ENCODE measurements at regions not wholly inside any gene's neighbourhood (a gene's known extent, or its start where the extent isn't known, plus 50 kb on each side); places are given as distances from the start of the nearest gene placed in this dataset.

DNA sequence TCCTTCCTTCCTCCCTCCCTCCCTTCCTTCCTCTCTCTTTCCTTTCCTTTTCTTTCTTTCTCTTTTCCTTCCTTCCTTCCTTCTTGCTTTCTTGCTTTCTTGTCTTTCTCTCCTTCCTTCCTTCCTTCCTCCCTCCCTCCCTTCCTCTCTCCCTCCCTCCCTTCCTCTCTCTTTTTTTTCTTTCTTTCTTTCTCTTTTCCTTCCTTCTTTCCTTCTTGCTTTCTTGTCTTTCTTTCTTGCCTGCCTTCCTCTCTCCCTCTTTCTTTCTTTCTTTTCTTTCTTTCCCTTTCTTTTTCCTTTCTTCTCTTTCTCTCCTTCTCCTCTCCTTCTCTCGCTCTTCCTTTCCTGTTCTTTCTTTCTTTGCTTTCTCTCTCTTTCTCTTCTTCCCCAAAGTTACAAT lies 728.4 kb upstream of the ADAMTS5 start:
- Mint-ChIP-seq H3K27ac (no peak overlapping the region), H3K4me3 (no peak overlapping the region), H3K36me3 (no peaks in the 10 kb centered on the region), H3K27me3 (no peaks in the 10 kb centered on the region), H3K4me1 (no peaks in the 10 kb centered on the region), H3K9me3 (no peaks in the 10 kb centered on the region)
- no peak for ATAC-seq (ENCODE audit: low read depth)
- DNase-seq: no peak
- POLR2A ChIA-PET: no interaction called here

DNA sequence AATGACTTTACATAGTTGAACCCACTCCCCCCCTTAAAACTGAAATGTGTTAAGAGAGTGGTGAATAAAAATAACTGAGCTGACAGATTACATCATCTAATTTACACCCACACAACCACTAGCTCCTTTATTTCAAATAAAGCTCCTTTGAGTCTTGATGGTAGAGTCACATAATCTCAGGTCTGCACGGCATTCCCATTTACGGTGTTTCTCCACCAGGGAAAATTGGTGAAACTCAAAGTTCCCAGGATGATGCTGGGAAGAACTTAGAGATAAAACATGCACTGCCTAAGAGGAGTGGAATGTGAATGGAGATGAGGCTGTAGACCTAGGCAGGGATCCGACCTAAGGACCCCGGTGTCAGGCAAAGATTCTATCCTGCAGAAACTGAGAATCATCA lies 727.8 kb upstream of the ADAMTS5 start:
- H3K36me3 Mint-ChIP-seq: no peaks in the 10 kb centered on the region
- no peaks in the 10 kb centered on the region for H3K9me3 Mint-ChIP-seq
- DNase-seq: no peak
- no peaks in the 10 kb centered on the region for H3K27me3 Mint-ChIP-seq
- H3K4me1 Mint-ChIP-seq: no peaks in the 10 kb centered on the region
- H3K4me3 Mint-ChIP-seq: no peak overlapping the region
- POLR2A ChIA-PET: no interaction called here
- H3K27ac Mint-ChIP-seq: no peak overlapping the region
- no peak for ATAC-seq (ENCODE audit: low read depth)

DNA sequence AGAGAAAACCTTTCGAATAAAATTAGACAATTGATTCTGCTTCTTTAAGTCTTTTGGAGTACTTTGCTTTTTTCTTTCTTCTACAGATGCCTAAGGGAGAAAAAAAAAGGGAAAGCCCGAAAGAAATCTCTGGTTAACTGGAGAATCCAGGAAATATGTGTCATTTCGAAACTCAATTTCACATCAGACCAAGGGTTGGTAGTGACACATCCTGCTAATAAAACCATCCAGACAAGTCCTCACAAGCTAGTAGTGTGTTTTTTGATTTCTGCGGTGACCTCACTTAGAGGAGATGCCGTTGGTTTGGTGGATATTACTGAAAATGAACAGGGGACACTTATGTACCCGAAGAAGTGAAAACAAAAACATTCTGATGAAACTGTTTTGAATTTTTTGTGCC lies 726.5 kb upstream of the ADAMTS5 start:
- no peaks in the 10 kb centered on the region for H3K36me3 Mint-ChIP-seq
- no peaks in the 10 kb centered on the region for H3K27me3 Mint-ChIP-seq
- no peak overlapping the region for H3K27ac Mint-ChIP-seq
- H3K9me3 Mint-ChIP-seq: no peaks in the 10 kb centered on the region
- ATAC-seq (ENCODE audit: low read depth): no peak
- no peaks in the 10 kb centered on the region for H3K4me1 Mint-ChIP-seq
- no peak for DNase-seq
- POLR2A ChIA-PET: no interaction called here
- H3K4me3 Mint-ChIP-seq: no peak overlapping the region

DNA sequence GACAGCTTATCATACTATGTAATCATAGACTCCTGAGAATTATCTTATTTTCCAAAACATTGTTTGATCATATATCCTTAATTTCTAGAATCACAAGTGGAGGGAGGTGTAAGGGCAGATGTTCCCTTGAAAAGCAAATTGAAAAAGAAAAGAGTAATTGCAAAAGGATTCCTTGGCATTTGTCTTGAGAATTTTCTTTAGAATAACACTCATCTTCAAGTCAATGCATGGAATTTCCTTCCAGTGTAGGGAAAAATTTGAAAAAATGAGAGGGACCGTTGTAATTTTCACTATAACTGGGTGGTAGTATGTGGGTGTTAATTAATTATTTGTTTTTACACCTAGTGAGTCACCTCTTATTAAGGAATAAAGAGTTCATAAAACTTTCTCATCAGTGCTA lies 724.6 kb upstream of the ADAMTS5 start:
- POLR2A ChIA-PET: no interaction called here
- ATAC-seq (ENCODE audit: low read depth) (no peak), DNase-seq (no peak)
- no peaks in the 10 kb centered on the region for H3K27me3 Mint-ChIP-seq
- H3K4me3 Mint-ChIP-seq: no peak overlapping the region
- H3K27ac Mint-ChIP-seq: no peak overlapping the region
- no peaks in the 10 kb centered on the region for H3K9me3 Mint-ChIP-seq
- no peaks in the 10 kb centered on the region for H3K4me1 Mint-ChIP-seq
- H3K36me3 Mint-ChIP-seq: no peaks in the 10 kb centered on the region

GRCh38 chr21:27691006-27691405 lies 724.1 kb upstream of the ADAMTS5 start:
- DNase-seq (no peak), ATAC-seq (ENCODE audit: low read depth) (no peak)
- H3K27me3 Mint-ChIP-seq: no peaks in the 10 kb centered on the region
- H3K36me3 Mint-ChIP-seq: no peaks in the 10 kb centered on the region
- H3K9me3 Mint-ChIP-seq: no peaks in the 10 kb centered on the region
- no peaks in the 10 kb centered on the region for H3K4me1 Mint-ChIP-seq
- POLR2A ChIA-PET: no interaction called here
- no peak overlapping the region for H3K27ac Mint-ChIP-seq
- H3K4me3 Mint-ChIP-seq: no peak overlapping the region

DNA sequence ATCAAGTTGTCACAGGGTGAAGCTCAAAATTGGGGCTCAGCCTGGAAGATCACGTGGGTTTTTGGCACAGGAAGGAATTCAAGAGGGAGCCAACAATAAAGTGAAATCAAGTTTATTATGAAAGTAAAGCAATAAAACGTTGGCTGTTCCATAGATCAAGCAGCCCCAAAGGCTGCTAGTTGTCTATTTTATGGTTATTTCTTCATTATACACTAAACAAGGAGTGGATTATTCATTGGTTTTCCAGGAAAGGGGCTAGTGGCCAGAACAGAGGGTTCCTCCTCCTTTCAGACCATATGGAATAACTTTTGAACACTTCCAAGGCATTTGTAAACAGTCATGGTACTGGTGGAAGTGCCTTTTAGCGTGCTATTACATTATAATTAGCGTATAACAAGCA lies 723.5 kb upstream of the ADAMTS5 start:
- no peak for ATAC-seq (ENCODE audit: low read depth)
- no peak for DNase-seq
- no peaks in the 10 kb centered on the region for H3K36me3 Mint-ChIP-seq
- no peaks in the 10 kb centered on the region for H3K9me3 Mint-ChIP-seq
- no peak overlapping the region for H3K4me3 Mint-ChIP-seq
- H3K4me1 Mint-ChIP-seq: no peaks in the 10 kb centered on the region
- H3K27me3 Mint-ChIP-seq: no peaks in the 10 kb centered on the region
- POLR2A ChIA-PET: no interaction called here
- no peak overlapping the region for H3K27ac Mint-ChIP-seq

DNA sequence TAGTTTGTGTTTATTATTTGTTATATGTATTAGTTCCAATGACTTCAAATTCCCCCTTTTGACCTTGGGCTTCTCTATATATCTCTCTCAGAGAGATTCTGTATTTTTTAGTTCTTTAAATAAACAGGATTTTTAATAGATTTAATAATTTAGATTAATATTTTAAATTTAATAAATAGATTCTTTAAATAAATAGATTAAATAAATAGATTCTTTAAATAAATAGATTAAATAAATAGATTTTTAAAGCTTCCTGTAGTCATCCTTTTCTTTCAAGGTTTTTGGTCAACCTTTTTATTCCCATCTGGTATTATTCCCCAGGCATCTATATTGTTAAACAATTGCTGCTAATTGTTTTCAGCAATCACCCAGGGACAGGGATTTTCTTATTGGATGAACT lies 721.9 kb upstream of the ADAMTS5 start:
- no peaks in the 10 kb centered on the region for H3K36me3 Mint-ChIP-seq
- POLR2A ChIA-PET: no interaction called here
- no peaks in the 10 kb centered on the region for H3K4me1 Mint-ChIP-seq
- no peak overlapping the region for H3K27ac Mint-ChIP-seq
- ATAC-seq (ENCODE audit: low read depth): no peak
- no peak for DNase-seq
- H3K9me3 Mint-ChIP-seq: no peaks in the 10 kb centered on the region
- H3K4me3 Mint-ChIP-seq: no peak overlapping the region
- no peaks in the 10 kb centered on the region for H3K27me3 Mint-ChIP-seq

DNA sequence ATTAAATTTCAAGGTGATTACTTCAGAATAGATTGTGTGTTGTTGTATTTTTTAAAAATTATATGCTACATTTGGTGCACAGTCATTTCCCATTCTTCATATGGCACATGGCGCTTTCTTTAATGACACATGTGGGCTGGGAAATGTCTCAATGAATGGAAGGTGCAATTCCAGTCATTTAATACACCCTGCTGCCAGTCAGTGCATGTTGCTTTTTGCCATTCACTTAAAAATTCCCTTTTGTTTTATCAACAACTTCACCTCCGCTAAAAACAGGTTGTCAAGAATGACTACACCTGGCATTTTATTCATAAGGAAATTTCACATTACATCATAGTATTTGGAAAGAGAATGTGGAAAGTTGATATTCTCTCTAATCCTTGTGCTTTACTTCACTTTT lies 716.4 kb upstream of the ADAMTS5 start:
- Mint-ChIP-seq H3K27me3 (no peaks in the 10 kb centered on the region), H3K4me3 (no peak overlapping the region), H3K36me3 (no peaks in the 10 kb centered on the region), H3K27ac (no peak overlapping the region), H3K9me3 (no peaks in the 10 kb centered on the region), H3K4me1 (no peaks in the 10 kb centered on the region)
- DNase-seq: no peak
- POLR2A ChIA-PET: no interaction called here
- no peak for ATAC-seq (ENCODE audit: low read depth)

- no peak for ATAC-seq (ENCODE audit: low read depth)
- no peak overlapping the region for H3K4me3 Mint-ChIP-seq
These were observed 715.0 kb upstream of the ADAMTS5 start for GRCh38 chr21:27681841-27682240.

DNA sequence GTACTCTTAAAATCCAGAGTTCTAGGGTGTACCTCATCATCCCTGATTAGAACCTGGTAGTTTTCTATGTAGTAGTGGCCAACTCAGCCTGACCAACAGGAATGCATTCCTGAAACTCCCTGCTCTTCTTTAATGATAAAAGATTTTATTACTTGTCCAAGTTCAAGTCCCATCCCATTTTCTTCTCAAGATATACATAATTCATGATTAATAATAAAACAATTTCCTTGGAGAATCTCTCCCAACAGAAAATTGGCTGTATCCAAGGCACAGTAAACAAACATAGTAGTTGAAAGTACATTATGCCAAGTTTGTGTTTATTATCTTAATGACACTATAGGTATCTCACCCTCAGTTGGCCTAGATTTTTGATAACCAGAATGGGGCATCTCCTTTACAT lies 714.1 kb upstream of the ADAMTS5 start:
- no peak for DNase-seq
- no peaks in the 10 kb centered on the region for H3K9me3 Mint-ChIP-seq
- no peak overlapping the region for H3K27ac Mint-ChIP-seq
- no peak for ATAC-seq (ENCODE audit: low read depth)
- H3K36me3 Mint-ChIP-seq: no peaks in the 10 kb centered on the region
- POLR2A ChIA-PET: no interaction called here
- H3K27me3 Mint-ChIP-seq: no peaks in the 10 kb centered on the region
- H3K4me3 Mint-ChIP-seq: no peak overlapping the region
- H3K4me1 Mint-ChIP-seq: no peaks in the 10 kb centered on the region

More at GRCh38 chr21:27681841-27682240, 715.0 kb upstream of the ADAMTS5 start:
- no peak for DNase-seq
- H3K9me3 Mint-ChIP-seq: no peaks in the 10 kb centered on the region
- H3K36me3 Mint-ChIP-seq: no peaks in the 10 kb centered on the region
- no peak overlapping the region for H3K27ac Mint-ChIP-seq
- no peaks in the 10 kb centered on the region for H3K27me3 Mint-ChIP-seq
- POLR2A ChIA-PET: no interaction called here
- H3K4me1 Mint-ChIP-seq: no peaks in the 10 kb centered on the region

DNA sequence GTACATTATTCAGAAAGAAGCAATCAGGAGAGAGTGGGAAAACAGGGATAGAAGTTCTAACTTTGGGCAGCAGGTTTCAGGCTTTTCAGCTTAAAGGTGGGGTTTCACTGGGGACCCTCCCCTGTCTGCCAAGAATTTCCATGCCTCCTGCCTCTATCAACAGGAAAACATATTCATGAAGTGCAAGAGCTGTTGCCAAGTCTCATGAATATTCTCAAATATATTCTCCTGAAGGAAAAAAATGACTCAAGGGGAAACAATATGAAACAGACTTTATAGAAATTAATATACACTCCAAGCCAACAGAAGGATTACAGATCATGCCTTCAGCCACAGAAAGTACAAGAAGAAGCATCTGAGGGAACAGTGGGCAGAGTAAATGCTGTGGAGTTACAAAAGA lies 713.3 kb upstream of the ADAMTS5 start:
- Mint-ChIP-seq H3K4me1 (no peaks in the 10 kb centered on the region), H3K4me3 (no peak overlapping the region), H3K27ac (no peak overlapping the region), H3K27me3 (no peaks in the 10 kb centered on the region), H3K9me3 (no peaks in the 10 kb centered on the region), H3K36me3 (no peaks in the 10 kb centered on the region)
- ATAC-seq (ENCODE audit: low read depth) (no peak), DNase-seq (no peak)
- POLR2A ChIA-PET: no interaction called here

- no peaks in the 10 kb centered on the region for H3K4me1 Mint-ChIP-seq
- POLR2A ChIA-PET: no interaction called here
These were observed 711.6 kb upstream of the ADAMTS5 start for GRCh38 chr21:27678511-27678910.

GRCh38 chr21:27677546-27677945 lies 710.7 kb upstream of the ADAMTS5 start:
- H3K27me3 Mint-ChIP-seq: no peaks in the 10 kb centered on the region
- POLR2A ChIA-PET: no interaction called here
- no peak overlapping the region for H3K4me3 Mint-ChIP-seq
- no peak for DNase-seq
- ATAC-seq (ENCODE audit: low read depth): no peak
- H3K4me1 Mint-ChIP-seq: no peaks in the 10 kb centered on the region
- H3K36me3 Mint-ChIP-seq: no peaks in the 10 kb centered on the region
- no peaks in the 10 kb centered on the region for H3K9me3 Mint-ChIP-seq
- H3K27ac Mint-ChIP-seq: no peak overlapping the region

More at GRCh38 chr21:27678511-27678910, 711.6 kb upstream of the ADAMTS5 start:
- ATAC-seq (ENCODE audit: low read depth) (no peak), DNase-seq (no peak)
- H3K27me3 Mint-ChIP-seq: no peaks in the 10 kb centered on the region
- no peak overlapping the region for H3K27ac Mint-ChIP-seq
- H3K4me3 Mint-ChIP-seq: no peak overlapping the region
- H3K36me3 Mint-ChIP-seq: no peaks in the 10 kb centered on the region
- no peaks in the 10 kb centered on the region for H3K9me3 Mint-ChIP-seq

DNA sequence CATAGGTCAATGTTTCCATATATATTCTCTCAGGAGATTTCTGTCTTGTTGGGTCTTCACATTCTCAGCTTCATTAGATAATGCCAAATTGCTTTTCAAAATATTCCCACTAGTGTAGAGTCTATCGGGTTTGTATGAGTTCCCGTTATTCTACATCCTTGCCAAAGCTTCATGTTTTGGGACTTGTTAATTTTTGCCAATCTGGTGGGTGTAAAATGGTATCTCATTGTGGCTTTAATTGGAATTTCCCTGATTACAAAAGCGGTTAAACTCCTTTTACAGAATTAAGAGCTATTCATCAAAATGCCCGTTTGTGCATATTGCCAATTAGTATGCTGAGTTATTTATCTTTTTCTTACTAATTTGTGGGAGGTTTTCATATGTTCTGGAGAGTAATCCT lies 708.4 kb upstream of the ADAMTS5 start:
- no peaks in the 10 kb centered on the region for H3K9me3 Mint-ChIP-seq
- no peak overlapping the region for H3K4me3 Mint-ChIP-seq
- POLR2A ChIA-PET: no interaction called here
- H3K27ac Mint-ChIP-seq: no peak overlapping the region
- H3K27me3 Mint-ChIP-seq: no peaks in the 10 kb centered on the region
- ATAC-seq (ENCODE audit: low read depth): no peak
- no peak for DNase-seq
- H3K36me3 Mint-ChIP-seq: no peaks in the 10 kb centered on the region
- no peaks in the 10 kb centered on the region for H3K4me1 Mint-ChIP-seq

DNA sequence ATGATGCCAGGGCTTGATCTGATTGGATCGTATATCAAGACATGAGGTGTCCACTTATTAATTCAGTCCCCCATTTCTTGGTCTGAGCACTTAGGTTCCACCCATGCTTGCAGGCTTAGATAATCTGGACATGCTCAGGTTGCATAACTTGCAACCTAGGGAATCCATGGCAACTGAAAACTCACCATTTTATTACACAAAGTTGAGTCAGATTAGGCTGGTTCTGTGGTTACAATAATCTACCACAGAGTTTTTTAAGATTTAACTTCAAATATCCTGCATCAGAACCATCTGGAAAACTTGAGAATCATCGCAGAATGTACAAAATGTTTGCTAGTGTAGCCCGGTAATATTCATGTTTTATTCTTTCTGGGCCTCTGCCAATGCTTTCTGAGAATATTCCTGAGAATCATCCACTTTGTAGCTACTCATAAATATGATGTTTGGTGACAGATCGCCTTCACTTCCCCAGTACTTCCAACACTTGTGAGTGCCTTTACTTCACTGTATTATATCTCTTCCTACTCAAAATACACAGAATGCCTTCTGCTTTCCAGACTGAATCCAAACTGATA lies 707.2 kb upstream of the ADAMTS5 start:
- DNase-seq (no peak), ATAC-seq (ENCODE audit: low read depth) (no peak)
- Mint-ChIP-seq H3K27me3 (no peaks in the 10 kb centered on the region), H3K4me3 (no peak overlapping the region), H3K9me3 (no peaks in the 10 kb centered on the region), H3K4me1 (no peaks in the 10 kb centered on the region), H3K27ac (no peak overlapping the region), H3K36me3 (no peaks in the 10 kb centered on the region)
- POLR2A ChIA-PET: no interaction called here
